GM12878 (cell line): ENCODE measurements at regions not wholly inside any gene's neighbourhood (a gene's known extent, or its start where the extent isn't known, plus 50 kb on each side); places are given as distances from the start of the nearest gene placed in this dataset.

ENCODE experiments used
- ATAC-seq: fragments of 200-7000 bp; cut with Tn5 transposase; 3 replicates; pipeline ENCODE4 v1.9.1; 2020; ENCODE audit warnings: mild to moderate bottlenecking, moderate library complexity
- BruUV-seq: library from RNA; stranded (reverse); fragments of 400-500 nt; replicated peaks from 2 replicates; lab custom pipeline; 2021; lab: Mats Ljungman, UMichigan
- CTCF ChIA-PET: fragments of 300-600 bp; sonication (Branson Sonifier 250); formaldehyde crosslinking; extraction: SDS; loops from one replicate; lab custom pipeline; 2021; ENCODE audit warnings: inconsistent platforms; lab: Yijun Ruan, JAX
- POLR2A ChIA-PET: fragments of 350-600 bp; formaldehyde crosslinking; extraction: SDS; loops from one replicate; lab custom pipeline; 2021; ENCODE audit warnings: inconsistent platforms; lab: Charles Lee
- RAD21 ChIA-PET: fragments of 300-600 bp; sonication (Branson Sonifier 250); formaldehyde crosslinking; loops from one replicate; lab custom pipeline; 2023; ENCODE audit warnings: antibody characterized with exemption; ENCODE audit not compliant: unreplicated experiment; lab: Charles Lee
- SMC1A ChIA-PET: fragments of 300-600 bp; sonication (Branson Sonifier 250); formaldehyde crosslinking; loops from one replicate; lab custom pipeline; 2023; ENCODE audit not compliant: unreplicated experiment, uncharacterized antibody; lab: Charles Lee
- DNase-seq: peaks from one replicate; pipeline ENCODE4 v3.0.0-alpha.2; 2011; ENCODE audit warnings: low read depth, low spot score
- FAIRE-seq: peaks from 3 replicates; lab custom pipeline; 2011; peaks lifted over from hg19 to GRCh38; lab: Jason Lieb, UNC
- H2AFZ ChIP-seq: 2 replicates; pipeline ENCODE4 v1.6.0; 2011; ENCODE audit warnings: low read depth, low read length, control low read depth; ENCODE audit not compliant: control insufficient read depth
- H3K27ac ChIP-seq: 2 replicates; pipeline ENCODE4 v1.5.1; 2011; ENCODE audit warnings: control low read depth; ENCODE audit not compliant: control insufficient read depth, insufficient read depth
- H3K27me3 ChIP-seq, 2 experiments: replicated peaks in 1 of 2; 2 replicates each; pipeline versions ENCODE4 v1.6.0 to v1.6.1; 2011; ENCODE audit warnings: low read length in 1 of 2; ENCODE audit not compliant: control insufficient read depth in 2 of 2, insufficient read depth in 2 of 2
- H3K36me3 ChIP-seq, 2 experiments: 2 replicates each; pipeline ENCODE4 v1.5.1; 2011; ENCODE audit warnings: low read length in 1 of 2; ENCODE audit not compliant: control insufficient read depth in 2 of 2, insufficient read depth in 2 of 2
- H3K4me1 ChIP-seq: 2 replicates; pipeline ENCODE4 v1.6.1; 2011; ENCODE audit warnings: mild to moderate bottlenecking, low read length, moderate library complexity, mixed read lengths; ENCODE audit not compliant: control insufficient read depth, insufficient read depth
- H3K4me2 ChIP-seq: 2 replicates; pipeline ENCODE4 v1.6.0; 2011; ENCODE audit warnings: control low read depth; ENCODE audit not compliant: control insufficient read depth, insufficient read depth
- H3K4me3 ChIP-seq: fragments of 200-600 bp; sonication (generic); 2 replicates; pipeline ENCODE4 v1.5.1; 2016
- H3K79me2 ChIP-seq: 2 replicates; pipeline ENCODE4 v1.6.0; 2011; ENCODE audit warnings: low read length; ENCODE audit not compliant: control insufficient read depth, insufficient read depth
- H3K9ac ChIP-seq: 2 replicates; pipeline ENCODE4 v1.8.0; 2011; ENCODE audit warnings: low read length, control low read depth, mixed read lengths; ENCODE audit not compliant: control insufficient read depth, insufficient read depth
- H3K9me3 ChIP-seq: replicated peaks from 3 replicates; pipeline ENCODE4 v1.5.1; 2011; ENCODE audit warnings: mild to moderate bottlenecking, low read length; ENCODE audit not compliant: control insufficient read depth, insufficient read depth
- H4K20me1 ChIP-seq: 2 replicates; pipeline ENCODE4 v1.6.0; 2011; ENCODE audit not compliant: control insufficient read depth, insufficient read depth
- EGR1 ChIP-seq, 2 experiments: IDR thresholded peaks; 1 replicate in 1 of 2; 2 replicates in 1 of 2; pipeline ENCODE4 v1.6.1; 2011 to 2012; ENCODE audit warnings: low read depth in 2 of 2, low read length in 2 of 2, borderline replicate concordance in 1 of 2, mild to moderate bottlenecking in 1 of 2, moderate library complexity in 1 of 2
- MEF2B ChIP-seq: fragments of 450-650 bp; IDR thresholded peaks from 2 replicates; pipeline ENCODE4 v1.6.1; 2018; ENCODE audit warnings: mild to moderate bottlenecking, moderate library complexity; ENCODE audit not compliant: partially characterized antibody, poor library complexity, severe bottlenecking
- MXI1 ChIP-seq: fragments of 150-350 bp; IDR thresholded peaks from 2 replicates; pipeline ENCODE4 v1.6.1; 2011; ENCODE audit warnings: low read depth, mild to moderate bottlenecking, inconsistent platforms, low read length, improper control_type of control experiment
- PML ChIP-seq: IDR thresholded peaks from 2 replicates; pipeline ENCODE4 v1.6.1; 2012; ENCODE audit warnings: low read length, inconsistent platforms
- SUPT20H ChIP-seq: IDR thresholded peaks from 2 replicates; pipeline ENCODE4 v1.6.1; 2011; ENCODE audit warnings: low read depth, mild to moderate bottlenecking, low read length, moderate library complexity, borderline replicate concordance; ENCODE audit not compliant: control insufficient read depth
- YY1 ChIP-seq: IDR thresholded peaks from 2 replicates; pipeline ENCODE4 v1.6.1; 2011; ENCODE audit warnings: low read depth, mild to moderate bottlenecking, low read length
- ZNF274 ChIP-seq: IDR thresholded peaks from one replicate; pipeline ENCODE4 v1.8.0; 2011; ENCODE audit not compliant: insufficient read length, insufficient read depth
- WGBS: methylation state at CpG from one replicate; pipeline ENCODE4 v1.1.6; 2016; ENCODE audit warnings: low lambda C conversion rate; ENCODE audit not compliant: insufficient replicate concordance, insufficient coverage; ENCODE audit errors: missing lambda C conversion rate; 5-methylcytosine and 5-hydroxymethylcytosine counted together
- in situ Hi-C: fragments of 300-500 bp; cut with MboI; formaldehyde crosslinking; loops from 9 replicates; pipeline ENCODE4 v1.14.3; 2018; ENCODE audit warnings: mixed read lengths
- intact Hi-C: fragments of 100-400 bp; cut with micrococcal nuclease; formaldehyde crosslinking; loops from one replicate; pipeline ENCODE4 v1.14.2; 2022; ENCODE audit not compliant: unreplicated experiment
- TF ChIP-seq, protein P1 (sequence below): IDR thresholded peaks from 2 replicates; pipeline ENCODE4 v1.6.1; 2011; ENCODE audit warnings: mild to moderate bottlenecking, low read depth, low read length, moderate library complexity; ENCODE audit not compliant: insufficient replicate concordance
- TF ChIP-seq, protein P2 (sequence below): IDR thresholded peaks from 2 replicates; pipeline ENCODE4 v1.6.1; 2011; ENCODE audit warnings: borderline replicate concordance, low read depth, mild to moderate bottlenecking, moderate library complexity, low read length; ENCODE audit not compliant: insufficient read depth, poor library complexity, severe bottlenecking
- TF ChIP-seq, protein P3 (sequence below): fragments of 450-650 bp; IDR thresholded peaks from 2 replicates; pipeline ENCODE4 v1.6.1; 2017; ENCODE audit warnings: mild to moderate bottlenecking, low read depth, inconsistent platforms; ENCODE audit not compliant: poor library complexity, severe bottlenecking
- TF ChIP-seq, protein P4 (sequence below): fragments of 450-650 bp; formaldehyde crosslinking; IDR thresholded peaks from 2 replicates; pipeline ENCODE4 v1.5.0; 2022; ENCODE audit warnings: mild to moderate bottlenecking, missing genetic modification characterization

DNA sequence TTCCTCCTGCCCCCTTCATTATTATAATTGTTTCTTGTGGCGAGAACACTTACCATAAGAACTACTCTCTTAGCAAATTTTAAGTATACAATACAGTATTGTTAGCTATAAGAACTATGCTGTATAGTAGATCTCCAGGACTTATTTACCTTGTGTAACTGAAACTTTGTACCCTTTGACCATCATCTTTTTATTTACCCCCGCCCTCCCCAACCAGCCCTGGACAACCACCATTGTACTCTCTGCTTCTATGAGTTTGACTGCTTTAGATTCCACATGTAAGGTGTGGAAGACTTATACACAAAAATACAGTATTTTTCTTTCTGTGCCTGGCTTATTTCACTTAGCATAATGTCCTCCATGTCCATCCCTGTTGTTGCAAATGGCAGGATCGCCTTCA is 161.1 kb downstream of the PHF8 start:
- ChIA-PET SMC1A (interaction anchor here (0.6 kb wide), 1 partner anchor 29 kb away, joined by 3 read pairs; no protein-coding TSS in a partner anchor), POLR2A (no interaction called here), CTCF (no interaction called here), RAD21 (no interaction called here)
- no peak for DNase-seq
- Histone ChIP-seq H3K9me3 (no peaks in the 10 kb centered on the region), H3K27ac (no peak overlapping the region), H2AFZ (no peak overlapping the region), H4K20me1 (no peaks in the 10 kb centered on the region), H3K4me2 (no peak overlapping the region), H3K79me2 (no peaks in the 10 kb centered on the region), H3K9ac (no peak overlapping the region), H3K4me1 (no peaks in the 10 kb centered on the region), H3K27me3 (no peaks in the 10 kb centered on the region), H3K4me3 (no peak overlapping the region), H3K36me3 (no peaks in the 10 kb centered on the region)
- 22% methylated on average over 3 of the region's 3 CpGs for WGBS
- intact Hi-C loops (no loop called here), in situ Hi-C loops (no loop called here)
- BruUV-seq = no TSS peak
- no peak for FAIRE-seq
- ATAC-seq = no peak
- TF ChIP-seq MEF2B = no peak
- TF ChIP-seq, protein P1, sequence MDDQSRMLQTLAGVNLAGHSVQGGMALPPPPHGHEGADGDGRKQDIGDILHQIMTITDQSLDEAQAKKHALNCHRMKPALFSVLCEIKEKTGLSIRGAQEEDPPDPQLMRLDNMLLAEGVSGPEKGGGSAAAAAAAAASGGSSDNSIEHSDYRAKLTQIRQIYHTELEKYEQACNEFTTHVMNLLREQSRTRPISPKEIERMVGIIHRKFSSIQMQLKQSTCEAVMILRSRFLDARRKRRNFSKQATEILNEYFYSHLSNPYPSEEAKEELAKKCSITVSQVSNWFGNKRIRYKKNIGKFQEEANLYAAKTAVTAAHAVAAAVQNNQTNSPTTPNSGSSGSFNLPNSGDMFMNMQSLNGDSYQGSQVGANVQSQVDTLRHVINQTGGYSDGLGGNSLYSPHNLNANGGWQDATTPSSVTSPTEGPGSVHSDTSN = no peak
- TF ChIP-seq, protein P2, sequence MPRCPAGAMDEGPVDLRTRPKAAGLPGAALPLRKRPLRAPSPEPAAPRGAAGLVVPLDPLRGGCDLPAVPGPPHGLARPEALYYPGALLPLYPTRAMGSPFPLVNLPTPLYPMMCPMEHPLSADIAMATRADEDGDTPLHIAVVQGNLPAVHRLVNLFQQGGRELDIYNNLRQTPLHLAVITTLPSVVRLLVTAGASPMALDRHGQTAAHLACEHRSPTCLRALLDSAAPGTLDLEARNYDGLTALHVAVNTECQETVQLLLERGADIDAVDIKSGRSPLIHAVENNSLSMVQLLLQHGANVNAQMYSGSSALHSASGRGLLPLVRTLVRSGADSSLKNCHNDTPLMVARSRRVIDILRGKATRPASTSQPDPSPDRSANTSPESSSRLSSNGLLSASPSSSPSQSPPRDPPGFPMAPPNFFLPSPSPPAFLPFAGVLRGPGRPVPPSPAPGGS = no peak
- no peak for TF ChIP-seq PML
- TF ChIP-seq, protein P3, sequence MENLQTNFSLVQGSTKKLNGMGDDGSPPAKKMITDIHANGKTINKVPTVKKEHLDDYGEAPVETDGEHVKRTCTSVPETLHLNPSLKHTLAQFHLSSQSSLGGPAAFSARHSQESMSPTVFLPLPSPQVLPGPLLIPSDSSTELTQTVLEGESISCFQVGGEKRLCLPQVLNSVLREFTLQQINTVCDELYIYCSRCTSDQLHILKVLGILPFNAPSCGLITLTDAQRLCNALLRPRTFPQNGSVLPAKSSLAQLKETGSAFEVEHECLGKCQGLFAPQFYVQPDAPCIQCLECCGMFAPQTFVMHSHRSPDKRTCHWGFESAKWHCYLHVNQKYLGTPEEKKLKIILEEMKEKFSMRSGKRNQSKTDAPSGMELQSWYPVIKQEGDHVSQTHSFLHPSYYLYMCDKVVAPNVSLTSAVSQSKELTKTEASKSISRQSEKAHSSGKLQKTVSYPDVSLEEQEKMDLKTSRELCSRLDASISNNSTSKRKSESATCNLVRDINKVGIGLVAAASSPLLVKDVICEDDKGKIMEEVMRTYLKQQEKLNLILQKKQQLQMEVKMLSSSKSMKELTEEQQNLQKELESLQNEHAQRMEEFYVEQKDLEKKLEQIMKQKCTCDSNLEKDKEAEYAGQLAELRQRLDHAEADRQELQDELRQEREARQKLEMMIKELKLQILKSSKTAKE = no peak
- no peak for TF ChIP-seq MXI1
- TF ChIP-seq, protein P4, sequence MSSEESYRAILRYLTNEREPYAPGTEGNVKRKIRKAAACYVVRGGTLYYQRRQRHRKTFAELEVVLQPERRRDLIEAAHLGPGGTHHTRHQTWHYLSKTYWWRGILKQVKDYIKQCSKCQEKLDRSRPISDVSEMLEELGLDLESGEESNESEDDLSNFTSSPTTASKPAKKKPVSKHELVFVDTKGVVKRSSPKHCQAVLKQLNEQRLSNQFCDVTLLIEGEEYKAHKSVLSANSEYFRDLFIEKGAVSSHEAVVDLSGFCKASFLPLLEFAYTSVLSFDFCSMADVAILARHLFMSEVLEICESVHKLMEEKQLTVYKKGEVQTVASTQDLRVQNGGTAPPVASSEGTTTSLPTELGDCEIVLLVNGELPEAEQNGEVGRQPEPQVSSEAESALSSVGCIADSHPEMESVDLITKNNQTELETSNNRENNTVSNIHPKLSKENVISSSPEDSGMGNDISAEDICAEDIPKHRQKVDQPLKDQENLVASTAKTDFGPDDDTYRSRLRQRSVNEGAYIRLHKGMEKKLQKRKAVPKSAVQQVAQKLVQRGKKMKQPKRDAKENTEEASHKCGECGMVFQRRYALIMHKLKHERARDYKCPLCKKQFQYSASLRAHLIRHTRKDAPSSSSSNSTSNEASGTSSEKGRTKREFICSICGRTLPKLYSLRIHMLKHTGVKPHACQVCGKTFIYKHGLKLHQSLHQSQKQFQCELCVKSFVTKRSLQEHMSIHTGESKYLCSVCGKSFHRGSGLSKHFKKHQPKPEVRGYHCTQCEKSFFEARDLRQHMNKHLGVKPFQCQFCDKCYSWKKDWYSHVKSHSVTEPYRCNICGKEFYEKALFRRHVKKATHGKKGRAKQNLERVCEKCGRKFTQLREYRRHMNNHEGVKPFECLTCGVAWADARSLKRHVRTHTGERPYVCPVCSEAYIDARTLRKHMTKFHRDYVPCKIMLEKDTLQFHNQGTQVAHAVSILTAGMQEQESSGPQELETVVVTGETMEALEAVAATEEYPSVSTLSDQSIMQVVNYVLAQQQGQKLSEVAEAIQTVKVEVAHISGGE = no peak
- TF ChIP-seq ZNF274 = no peak
- no peak for TF ChIP-seq SUPT20H
- TF ChIP-seq EGR1 (IDR thresholded peaks at IDR 0.05; ENCODE audit: borderline replicate concordance in 1 of 2, low read depth in 2 of 2, low read length in 2 of 2) = no peak
- no peak for TF ChIP-seq YY1
